ENCODE measurements at regions not wholly inside any gene's neighbourhood (a gene's known extent, or its start where the extent isn't known, plus 50 kb on each side); places are given as distances from the start of the nearest gene placed in this dataset.

DNA sequence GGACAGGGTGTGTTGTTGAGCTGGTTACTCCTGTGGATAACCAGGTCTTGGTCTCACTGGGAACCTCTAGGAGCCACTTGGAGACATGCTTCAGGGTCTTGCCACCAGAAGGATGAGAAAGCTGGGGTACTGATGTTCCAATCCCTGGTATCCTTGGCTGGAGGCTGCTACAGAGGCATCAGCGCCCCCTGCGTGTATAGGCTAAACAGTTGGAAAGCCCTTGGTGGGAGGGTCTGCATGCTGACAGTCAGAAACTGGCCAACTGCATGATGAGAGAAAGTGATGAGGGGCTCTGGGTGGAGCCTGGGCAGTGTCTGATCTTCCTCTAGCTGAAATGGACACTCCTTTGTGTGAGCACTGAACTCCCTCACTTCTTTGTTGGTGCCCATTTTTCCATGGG lies 536.9 kb downstream of the XYLT1 start:
- TF ChIP-seq, protein P1, sequence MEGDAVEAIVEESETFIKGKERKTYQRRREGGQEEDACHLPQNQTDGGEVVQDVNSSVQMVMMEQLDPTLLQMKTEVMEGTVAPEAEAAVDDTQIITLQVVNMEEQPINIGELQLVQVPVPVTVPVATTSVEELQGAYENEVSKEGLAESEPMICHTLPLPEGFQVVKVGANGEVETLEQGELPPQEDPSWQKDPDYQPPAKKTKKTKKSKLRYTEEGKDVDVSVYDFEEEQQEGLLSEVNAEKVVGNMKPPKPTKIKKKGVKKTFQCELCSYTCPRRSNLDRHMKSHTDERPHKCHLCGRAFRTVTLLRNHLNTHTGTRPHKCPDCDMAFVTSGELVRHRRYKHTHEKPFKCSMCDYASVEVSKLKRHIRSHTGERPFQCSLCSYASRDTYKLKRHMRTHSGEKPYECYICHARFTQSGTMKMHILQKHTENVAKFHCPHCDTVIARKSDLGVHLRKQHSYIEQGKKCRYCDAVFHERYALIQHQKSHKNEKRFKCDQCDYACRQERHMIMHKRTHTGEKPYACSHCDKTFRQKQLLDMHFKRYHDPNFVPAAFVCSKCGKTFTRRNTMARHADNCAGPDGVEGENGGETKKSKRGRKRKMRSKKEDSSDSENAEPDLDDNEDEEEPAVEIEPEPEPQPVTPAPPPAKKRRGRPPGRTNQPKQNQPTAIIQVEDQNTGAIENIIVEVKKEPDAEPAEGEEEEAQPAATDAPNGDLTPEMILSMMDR (IDR thresholded peaks at IDR 0.05; ENCODE audit: low read depth, low read length, poor library complexity, severe bottlenecking): no peak
- TF ChIP-seq EZH2phosphoT487 (IDR thresholded peaks at IDR 0.05; ENCODE audit: borderline replicate concordance, low read length): no peak

All from DOHH2 (cell line).